H1 (cell line): ENCODE measurements at regions not wholly inside any gene's neighbourhood (a gene's known extent, or its start where the extent isn't known, plus 50 kb on each side); places are given as distances from the start of the nearest gene placed in this dataset.

Experiments used
- ASH2L ChIP-seq: fragments of 200-600, 300-600 bp; sonication (generic); IDR thresholded peaks from one replicate; pipeline ENCODE4 v1.7.1; 2017; ENCODE audit warnings: low read length
- CBX5 ChIP-seq: fragments of 300-800, 300-1000 bp; sonication (generic); IDR thresholded peaks from 2 replicates; pipeline ENCODE4 v1.7.1; 2016; ENCODE audit warnings: antibody characterized with exemption, low read length, low read depth
- CBX8 ChIP-seq: fragments of 300-800, 300-1000 bp; sonication (generic); IDR thresholded peaks from 2 replicates; pipeline ENCODE4 v1.7.1; 2016; ENCODE audit warnings: low read depth, low read length, borderline replicate concordance
- CHD7 ChIP-seq: fragments of 300-600 bp; sonication (generic); IDR thresholded peaks from 2 replicates; pipeline ENCODE4 v1.7.1; 2012; ENCODE audit warnings: low read length, moderate library complexity, mild to moderate bottlenecking, inconsistent platforms; ENCODE audit not compliant: insufficient replicate concordance
- CREB1 ChIP-seq: IDR thresholded peaks from 2 replicates; pipeline ENCODE4 v1.6.1; 2012; ENCODE audit warnings: inconsistent platforms
- EGR1 ChIP-seq: IDR thresholded peaks from 2 replicates; pipeline ENCODE4 v1.6.1; 2011; ENCODE audit warnings: low read depth, low read length, borderline replicate concordance
- GABPA ChIP-seq: IDR thresholded peaks from 2 replicates; pipeline ENCODE4 v1.6.1; 2011; ENCODE audit warnings: mild to moderate bottlenecking, low read length, moderate library complexity, borderline replicate concordance; ENCODE audit not compliant: insufficient read depth
- GTF2F1 ChIP-seq: IDR thresholded peaks from 2 replicates; pipeline ENCODE4 v1.6.1; 2012; ENCODE audit warnings: low read depth, low read length, improper control_type of control experiment, borderline replicate concordance
- KDM1A ChIP-seq: fragments of 200-600, 300-600 bp; sonication (generic); IDR thresholded peaks from 2 replicates; pipeline ENCODE4 v1.7.1; 2016; ENCODE audit warnings: mild to moderate bottlenecking, low read length, borderline replicate concordance
- MAFK ChIP-seq: IDR thresholded peaks from 2 replicates; pipeline ENCODE4 v1.6.1; 2012; ENCODE audit warnings: low read depth, mild to moderate bottlenecking, improper control_type of control experiment, low read length
- NANOG ChIP-seq: IDR thresholded peaks from 2 replicates; pipeline ENCODE4 v1.6.1; 2011; ENCODE audit warnings: low read length, low read depth, mild to moderate bottlenecking, inconsistent platforms; ENCODE audit not compliant: insufficient read depth, poor library complexity, severe bottlenecking
- PHF8 ChIP-seq: fragments of 200-600 bp; sonication (generic); conservative IDR thresholded peaks from 2 replicates; pipeline ENCODE4 v1.7.1; 2012; ENCODE audit warnings: low read depth, mild to moderate bottlenecking, inconsistent platforms, low read length, moderate library complexity

- TF ChIP-seq CHD7 (no peak), GABPA (no peak), MAFK (no peak), GTF2F1 (no peak), ASH2L (no peak), CBX8 (no peak), CBX5 (no peak), PHF8 (no peak), KDM1A (no peak), NANOG (no peak), EGR1 (no peak), CREB1 (no peak)
Measured at GRCh38 chr10:78781251-78781913, 287.4 kb upstream of the ZMIZ1 start (continued).
